Smooth muscle cell (in vitro differentiated cells): ENCODE measurements at regions not wholly inside any gene's neighbourhood (a gene's known extent, or its start where the extent isn't known, plus 50 kb on each side); places are given as distances from the start of the nearest gene placed in this dataset.

ENCODE experiments used
- DNase-seq: peaks from one replicate; lab custom pipeline; 2025; ENCODE audit not compliant: unreplicated experiment; lab: John Stamatoyannopoulos, UW
- H2AFZ ChIP-seq: fragments of 200-600 bp; sonication (generic); 2 replicates; pipeline ENCODE4 v1.6.0; 2016; ENCODE audit warnings: antibody characterized with exemption, low read depth, mild to moderate bottlenecking
- H3F3A ChIP-seq: fragments of 200-600 bp; sonication (generic); 2 replicates; pipeline ENCODE4 v1.6.0; 2017; ENCODE audit warnings: antibody characterized with exemption, low read depth
- H3K27ac ChIP-seq: fragments of 200-600 bp; sonication (generic); 2 replicates; pipeline ENCODE4 v1.5.1; 2016; ENCODE audit warnings: low read depth, mild to moderate bottlenecking
- H3K27me3 ChIP-seq: fragments of 200-600 bp; sonication (generic); 2 replicates; pipeline ENCODE4 v1.6.1; 2016; ENCODE audit warnings: low read depth, mild to moderate bottlenecking
- H3K36me3 ChIP-seq: fragments of 200-600 bp; sonication (generic); 2 replicates; pipeline ENCODE4 v1.5.1; 2016; ENCODE audit warnings: low read depth
- H3K4me1 ChIP-seq: fragments of 200-600 bp; sonication (generic); 2 replicates; pipeline ENCODE4 v1.5.1; 2016; ENCODE audit warnings: low read depth
- H3K4me2 ChIP-seq: fragments of 200-600 bp; sonication (generic); 2 replicates; pipeline ENCODE4 v1.6.0; 2016; ENCODE audit warnings: mild to moderate bottlenecking
- H3K4me3 ChIP-seq: fragments of 200-600 bp; sonication (generic); 2 replicates; pipeline ENCODE4 v1.5.1; 2016; ENCODE audit warnings: mild to moderate bottlenecking
- H3K79me2 ChIP-seq: fragments of 200-600 bp; sonication (generic); 2 replicates; pipeline ENCODE4 v1.6.0; 2016; ENCODE audit warnings: low read depth, mild to moderate bottlenecking
- H3K9ac ChIP-seq: fragments of 200-600 bp; sonication (generic); 2 replicates; pipeline ENCODE4 v1.6.0; 2016; ENCODE audit warnings: low read depth
- H3K9me3 ChIP-seq: fragments of 200-600 bp; sonication (generic); replicated peaks from 2 replicates; pipeline ENCODE4 v1.5.1; 2016; ENCODE audit warnings: low read depth
- H4K20me1 ChIP-seq: fragments of 200-600 bp; sonication (generic); 2 replicates; pipeline ENCODE4 v1.6.0; 2016; ENCODE audit warnings: low read depth
- CTCF ChIP-seq: fragments of 200-600 bp; sonication (generic); IDR thresholded peaks from 2 replicates; pipeline ENCODE4 v1.5.1; 2017; ENCODE audit warnings: borderline replicate concordance, mild to moderate bottlenecking, antibody characterized with exemption; ENCODE audit not compliant: insufficient read depth, poor library complexity, severe bottlenecking
- WGBS: methylation state at CpG from one replicate; pipeline ENCODE4 v1.1.7; 2016; ENCODE audit warnings: low lambda C conversion rate; 5-methylcytosine and 5-hydroxymethylcytosine counted together

GRCh38 chr7:120164-120991 lies 72.0 kb upstream of the FAM20C start:
- Histone ChIP-seq H4K20me1 (no peaks in the 10 kb centered on the region), H3K9me3 (no peaks in the 10 kb centered on the region), H3K36me3 (no peaks in the 10 kb centered on the region), H3K4me3 (no peak overlapping the region), H3K4me2 (no peak overlapping the region), H3K27ac (peak overlapping the region; percentile 63), H3F3A (no peaks in the 10 kb centered on the region), H3K4me1 (peaks cover 11% of the 10 kb centered on the region), H3K79me2 (no peaks in the 10 kb centered on the region), H3K9ac (no peak overlapping the region), H3K27me3 (no peaks in the 10 kb centered on the region), H2AFZ (peak overlapping the region; percentile 43)
- TF ChIP-seq CTCF, result no peak
- WGBS, result 77% methylated on average over 23 of the region's 27 CpGs
- DNase-seq, result no peak

- WGBS, result 80% methylated on average over 13 of the region's 18 CpGs
- DNase-seq, result no peak
- Histone ChIP-seq H3K27me3 (no peaks in the 10 kb centered on the region), H3F3A (no peaks in the 10 kb centered on the region), H3K9ac (no peak overlapping the region), H3K27ac (no peak overlapping the region), H3K4me2 (no peak overlapping the region), H4K20me1 (no peaks in the 10 kb centered on the region), H3K36me3 (no peaks in the 10 kb centered on the region), H3K9me3 (no peaks in the 10 kb centered on the region), H2AFZ (peak overlapping the region; percentile 43), H3K4me3 (no peak overlapping the region), H3K79me2 (no peaks in the 10 kb centered on the region), H3K4me1 (peaks cover 11% of the 10 kb centered on the region)
- no peak for TF ChIP-seq CTCF
Observed at GRCh38 chr7:121002-121785, 71.2 kb upstream of the FAM20C start.

DNA sequence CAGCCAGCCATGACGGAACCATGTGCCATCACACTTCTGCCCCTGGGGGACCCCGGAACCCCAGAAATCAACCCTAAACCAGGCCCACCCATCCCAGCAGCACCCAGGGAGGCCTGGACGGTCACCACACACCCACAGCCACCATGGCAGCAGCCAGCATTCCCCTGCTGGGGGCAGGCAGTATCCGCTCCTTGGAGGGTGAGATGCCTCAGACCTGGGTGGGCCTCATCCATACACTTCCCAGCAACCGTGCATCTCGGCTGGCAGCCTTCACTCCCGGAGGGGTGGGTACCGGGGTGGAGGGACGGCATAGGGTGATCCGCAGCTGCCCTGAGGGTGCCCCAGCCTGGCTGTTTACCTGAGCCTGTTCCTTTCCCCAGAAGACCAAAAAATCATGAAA lies 69.1 kb upstream of the FAM20C start:
- Histone ChIP-seq H2AFZ (no peak overlapping the region), H3K4me2 (no peak overlapping the region), H3K27me3 (no peaks in the 10 kb centered on the region), H3F3A (no peaks in the 10 kb centered on the region), H3K36me3 (no peaks in the 10 kb centered on the region), H4K20me1 (no peaks in the 10 kb centered on the region), H3K4me1 (peaks cover 11% of the 10 kb centered on the region), H3K79me2 (no peaks in the 10 kb centered on the region), H3K27ac (no peak overlapping the region), H3K9ac (no peak overlapping the region), H3K9me3 (no peaks in the 10 kb centered on the region), H3K4me3 (no peak overlapping the region)
- WGBS, result 90% methylated on average over 10 of the region's 10 CpGs
- no peak for DNase-seq
- TF ChIP-seq CTCF, result no peak
